Keratinocyte (primary cell): ENCODE measurements at regions not wholly inside any gene's neighbourhood (a gene's known extent, or its start where the extent isn't known, plus 50 kb on each side); places are given as distances from the start of the nearest gene placed in this dataset.

ENCODE experiments used
- DNase-seq: peaks from one replicate; pipeline ENCODE4 v3.0.0-alpha.2; 2011; ENCODE audit warnings: low read depth, missing footprints, low spot score
- FAIRE-seq: peaks from 2 replicates; lab custom pipeline; 2011; peaks lifted over from hg19 to GRCh38; lab: Jason Lieb, UNC
- H2AFZ ChIP-seq: 2 replicates; pipeline ENCODE4 v1.6.0; 2012; ENCODE audit warnings: low read length, control low read depth, inconsistent platforms; ENCODE audit not compliant: control insufficient read depth
- H3K27ac ChIP-seq: 2 replicates; pipeline ENCODE4 v1.5.1; 2011; ENCODE audit warnings: low read length; ENCODE audit not compliant: control insufficient read depth, insufficient read depth
- H3K27me3 ChIP-seq: 3 replicates; pipeline ENCODE4 v1.6.0; 2011; ENCODE audit warnings: low read length; ENCODE audit not compliant: control insufficient read depth, insufficient read depth; ENCODE audit errors: extremely low read depth
- H3K36me3 ChIP-seq, 2 experiments: 2 replicates in 1 of 2; 3 replicates in 1 of 2; pipeline ENCODE4 v1.5.1; 2011; ENCODE audit warnings: low read length in 2 of 2, mild to moderate bottlenecking in 1 of 2; ENCODE audit not compliant: control insufficient read depth in 2 of 2, insufficient read depth in 2 of 2; ENCODE audit errors: extremely low read depth in 1 of 2
- H3K4me1 ChIP-seq: 3 replicates; pipeline ENCODE4 v1.5.1; 2011; ENCODE audit warnings: low read length; ENCODE audit not compliant: control insufficient read depth, insufficient read depth; ENCODE audit errors: extremely low read depth
- H3K4me2 ChIP-seq: 3 replicates; pipeline ENCODE4 v1.6.0; 2011; ENCODE audit warnings: low read depth, low read length; ENCODE audit not compliant: control insufficient read depth, insufficient read depth; ENCODE audit errors: extremely low read depth
- H3K4me3 ChIP-seq, 3 experiments: fragments of 200-600 bp in 1 of 3; sonication (generic) in 1 of 3; 2 replicates in 2 of 3; 3 replicates in 1 of 3; pipeline ENCODE4 v1.5.1; 2011 to 2016; ENCODE audit warnings: low read length in 3 of 3, mild to moderate bottlenecking in 3 of 3, control low read depth in 2 of 3, inconsistent platforms in 1 of 3, low read depth in 1 of 3, mixed read lengths in 1 of 3, mixed run types in 1 of 3, moderate library complexity in 1 of 3; ENCODE audit not compliant: control insufficient read depth in 2 of 3, insufficient read depth in 2 of 3; ENCODE audit errors: extremely low read depth in 1 of 3
- H3K79me2 ChIP-seq: 2 replicates; pipeline ENCODE4 v1.6.0; 2012; ENCODE audit warnings: low read length; ENCODE audit not compliant: control insufficient read depth, insufficient read depth
- H3K9ac ChIP-seq: 3 replicates; pipeline ENCODE4 v1.6.0; 2011; ENCODE audit warnings: low read length; ENCODE audit not compliant: control insufficient read depth, insufficient read depth; ENCODE audit errors: extremely low read depth
- H3K9me1 ChIP-seq: 3 replicates; pipeline ENCODE4 v1.6.0; 2011; ENCODE audit warnings: low read length; ENCODE audit not compliant: control insufficient read depth, insufficient read depth; ENCODE audit errors: extremely low read depth
- H3K9me3 ChIP-seq: 2 replicates; pipeline ENCODE4 v1.5.1; 2012; ENCODE audit warnings: low read depth, low read length; ENCODE audit not compliant: control insufficient read depth
- H4K20me1 ChIP-seq: 3 replicates; pipeline ENCODE4 v1.6.0; 2011; ENCODE audit warnings: low read length; ENCODE audit not compliant: control insufficient read depth, insufficient read depth; ENCODE audit errors: extremely low read depth
- EZH2 ChIP-seq: IDR thresholded peaks from one replicate; pipeline ENCODE4 v1.6.1; 2012; ENCODE audit warnings: inconsistent platforms, mild to moderate bottlenecking, low read length, moderate library complexity
- dilution Hi-C: fragments of 300-500 bp; cut with MboI; formaldehyde crosslinking; loops from one replicate; pipeline ENCODE4 v1.7.0; 2020; ENCODE audit warnings: low sequenced_read_pairs; ENCODE audit not compliant: extremely low pct_ligation_motif_present
- TF ChIP-seq, protein P1 (sequence below), 3 experiments: IDR thresholded peaks in 1 of 3; conservative IDR thresholded peaks in 1 of 3; optimal IDR thresholded peaks in 1 of 3; 2 replicates in 2 of 3; 3 replicates in 1 of 3; pipeline versions ENCODE3 to v1.5.1; 2011; ENCODE audit warnings: low read length in 3 of 3, mild to moderate bottlenecking in 3 of 3, moderate library complexity in 2 of 3, control low read depth in 1 of 3, inconsistent platforms in 1 of 3; ENCODE audit not compliant: insufficient read depth in 2 of 3; ENCODE audit errors: extremely low read depth in 1 of 3

DNA sequence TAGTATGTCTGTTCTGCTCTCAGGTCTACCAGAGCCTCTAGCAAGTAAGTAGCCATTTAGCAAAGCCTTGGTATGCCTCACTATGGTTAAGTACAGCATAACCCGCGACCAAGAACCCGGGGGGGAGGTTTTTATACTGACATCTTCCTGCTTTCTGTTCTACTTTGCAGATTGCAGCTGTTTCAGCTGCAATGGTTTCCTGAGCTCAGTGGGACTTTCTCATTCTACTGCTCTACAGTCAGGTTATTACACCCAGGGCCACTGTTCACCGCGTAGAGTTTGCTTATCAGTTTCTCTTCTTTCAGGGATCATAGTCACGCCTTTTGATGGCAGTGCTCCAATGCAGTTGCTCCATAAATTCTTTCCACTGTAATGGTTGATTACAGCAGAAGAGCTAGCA lies 631.3 kb downstream of the TFAP2A start:
- no peak overlapping the region for H3K27ac ChIP-seq
- H3K36me3 ChIP-seq: no peaks in the 10 kb centered on the region
- H3K4me1 ChIP-seq: no peaks in the 10 kb centered on the region
- no peak overlapping the region for H3K4me3 ChIP-seq
- H3K4me2 ChIP-seq: no peak overlapping the region
- H3K9me3 ChIP-seq: no peaks in the 10 kb centered on the region
- H3K27me3 ChIP-seq: no peaks in the 10 kb centered on the region
- FAIRE-seq (no peak), DNase-seq (no peak)
- H4K20me1 ChIP-seq: no peaks in the 10 kb centered on the region
- TF ChIP-seq, protein P1, sequence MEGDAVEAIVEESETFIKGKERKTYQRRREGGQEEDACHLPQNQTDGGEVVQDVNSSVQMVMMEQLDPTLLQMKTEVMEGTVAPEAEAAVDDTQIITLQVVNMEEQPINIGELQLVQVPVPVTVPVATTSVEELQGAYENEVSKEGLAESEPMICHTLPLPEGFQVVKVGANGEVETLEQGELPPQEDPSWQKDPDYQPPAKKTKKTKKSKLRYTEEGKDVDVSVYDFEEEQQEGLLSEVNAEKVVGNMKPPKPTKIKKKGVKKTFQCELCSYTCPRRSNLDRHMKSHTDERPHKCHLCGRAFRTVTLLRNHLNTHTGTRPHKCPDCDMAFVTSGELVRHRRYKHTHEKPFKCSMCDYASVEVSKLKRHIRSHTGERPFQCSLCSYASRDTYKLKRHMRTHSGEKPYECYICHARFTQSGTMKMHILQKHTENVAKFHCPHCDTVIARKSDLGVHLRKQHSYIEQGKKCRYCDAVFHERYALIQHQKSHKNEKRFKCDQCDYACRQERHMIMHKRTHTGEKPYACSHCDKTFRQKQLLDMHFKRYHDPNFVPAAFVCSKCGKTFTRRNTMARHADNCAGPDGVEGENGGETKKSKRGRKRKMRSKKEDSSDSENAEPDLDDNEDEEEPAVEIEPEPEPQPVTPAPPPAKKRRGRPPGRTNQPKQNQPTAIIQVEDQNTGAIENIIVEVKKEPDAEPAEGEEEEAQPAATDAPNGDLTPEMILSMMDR (optimal IDR thresholded peaks at IDR 0.05 in 1 of 3, IDR thresholded peaks at IDR 0.05 in 1 of 3, conservative IDR thresholded peaks at IDR 0.05 in 1 of 3; ENCODE audit: extremely low read depth in 1 of 3, insufficient read depth in 2 of 3, low read length in 3 of 3): no peak
- TF ChIP-seq EZH2: no peak
- no peaks in the 10 kb centered on the region for H3K79me2 ChIP-seq
- no peak overlapping the region for H3K9ac ChIP-seq
- dilution Hi-C loops: no loop called here
- peak overlapping the region; percentile 4 for H2AFZ ChIP-seq
- H3K9me1 ChIP-seq: no peaks in the 10 kb centered on the region

DNA sequence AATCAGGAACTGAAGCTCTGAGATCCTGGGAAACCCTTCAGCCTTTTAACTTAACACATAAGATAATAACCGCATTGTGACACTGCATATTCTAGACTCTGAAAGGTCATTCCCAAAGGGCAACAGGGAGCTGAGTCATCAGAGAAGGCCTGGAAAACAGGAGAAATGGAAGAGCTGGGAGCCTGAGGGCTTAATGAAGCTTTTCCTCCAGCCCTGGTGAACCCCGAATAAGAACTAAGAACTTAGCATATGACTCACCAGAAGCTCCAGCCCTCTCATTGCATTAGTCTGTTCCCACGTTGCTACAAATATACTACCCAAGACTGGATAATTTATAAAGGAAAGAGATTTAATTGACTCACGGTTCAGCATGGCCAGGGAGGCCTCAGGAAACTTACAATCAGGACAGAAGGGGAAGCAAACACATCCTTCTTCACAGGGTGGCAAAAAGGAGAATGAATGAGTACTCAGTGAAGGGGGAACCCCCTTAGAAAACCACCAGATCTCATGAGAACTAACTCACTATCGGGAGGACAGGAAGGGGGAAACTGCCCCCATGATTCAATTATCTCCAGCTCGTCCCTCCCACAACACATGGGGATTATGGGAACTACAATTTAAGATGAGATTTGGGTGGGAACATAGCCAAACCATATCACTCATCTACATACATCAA lies 648.5 kb downstream of the TFAP2A start:
- no peak overlapping the region for H3K4me3 ChIP-seq
- peak; percentile 21 for DNase-seq
- no peak overlapping the region for H3K9ac ChIP-seq
- peaks cover 5% of the 10 kb centered on the region for H3K4me1 ChIP-seq
- dilution Hi-C loops: no loop called here
- no peak for TF ChIP-seq EZH2
- TF ChIP-seq, protein P1 (optimal IDR thresholded peaks at IDR 0.05 in 1 of 3, IDR thresholded peaks at IDR 0.05 in 1 of 3, conservative IDR thresholded peaks at IDR 0.05 in 1 of 3; ENCODE audit: extremely low read depth in 1 of 3, insufficient read depth in 2 of 3, low read length in 3 of 3): no peak
- no peaks in the 10 kb centered on the region for H3K9me3 ChIP-seq
- no peaks in the 10 kb centered on the region for H3K79me2 ChIP-seq
- H3K27me3 ChIP-seq: no peaks in the 10 kb centered on the region
- FAIRE-seq: peak; percentile 39
- H3K36me3 ChIP-seq: no peaks in the 10 kb centered on the region
- no peak overlapping the region for H3K27ac ChIP-seq
- H3K9me1 ChIP-seq: no peaks in the 10 kb centered on the region
- no peak overlapping the region for H3K4me2 ChIP-seq
- no peaks in the 10 kb centered on the region for H4K20me1 ChIP-seq
- peak overlapping the region; percentile 7 for H2AFZ ChIP-seq
